PC-3 (cell line): ENCODE measurements at regions not wholly inside any gene's neighbourhood (a gene's known extent, or its start where the extent isn't known, plus 50 kb on each side); places are given as distances from the start of the nearest gene placed in this dataset.

ENCODE experiments used
- CTCF ChIP-seq: fragments of 300-600 bp; sonication (generic); conservative IDR thresholded peaks from 2 replicates; pipeline ENCODE4 v1.5.1; 2017; ENCODE audit warnings: antibody characterized with exemption, low read depth, mild to moderate bottlenecking, low read length
- EZH2 ChIP-seq: fragments of 300-600 bp; sonication (generic); IDR thresholded peaks from one replicate; pipeline ENCODE4 v1.6.1; 2017; ENCODE audit warnings: antibody characterized with exemption, mild to moderate bottlenecking, low read length; ENCODE audit not compliant: unreplicated experiment

GRCh38 chr4:18536428-18536827, 514.9 kb upstream of the LCORL start:
- TF ChIP-seq CTCF, result no peak
- no peak for TF ChIP-seq EZH2
